ENCODE measurements at regions not wholly inside any gene's neighbourhood (a gene's known extent, or its start where the extent isn't known, plus 50 kb on each side); places are given as distances from the start of the nearest gene placed in this dataset.
"Not testable (repeated sequence)": the region's sequence is repeated elsewhere in the genome, so short reads cannot be mapped to it uniquely, and the experiment has no call there.

- DNase-seq (ENCODE audit: low spot score) = no peak
Observed at GRCh38 chr13:81041761-81042160, 700.8 kb upstream of the SPRY2 start.

GRCh38 chr13:81031996-81032395, 691.1 kb upstream of the SPRY2 start:
- no peak for DNase-seq (ENCODE audit: low spot score)

GRCh38 chr13:81025091-81025490, 684.2 kb upstream of the SPRY2 start:
- no peak for DNase-seq (ENCODE audit: low spot score)

- no peak for DNase-seq (ENCODE audit: low spot score)
Observed at GRCh38 chr13:81021284-81021840, 680.4 kb upstream of the SPRY2 start.

GRCh38 chr13:81020010-81020409, 679.1 kb upstream of the SPRY2 start:
- DNase-seq (ENCODE audit: low spot score) = no peak

- DNase-seq (ENCODE audit: low spot score) = no peak
Observed at GRCh38 chr13:81018936-81019335, 678.0 kb upstream of the SPRY2 start.

- peak; percentile 38 for DNase-seq (ENCODE audit: low spot score)
Observed at GRCh38 chr13:81017513-81018152, 676.7 kb upstream of the SPRY2 start.

- no peak for DNase-seq (ENCODE audit: low spot score)
Observed at GRCh38 chr13:81012031-81012430, 671.1 kb upstream of the SPRY2 start.

- no peak for DNase-seq (ENCODE audit: low spot score)
Observed at GRCh38 chr13:81001828-81002385, 661.0 kb upstream of the SPRY2 start.

GRCh38 chr13:80998603-80999002, 657.7 kb upstream of the SPRY2 start:
- DNase-seq (ENCODE audit: low spot score) = not testable (repeated sequence)

GRCh38 chr13:80989747-80990146, 648.8 kb upstream of the SPRY2 start:
- no peak for DNase-seq (ENCODE audit: low spot score)

- no peak for DNase-seq (ENCODE audit: low spot score)
Observed at GRCh38 chr13:80989241-80989640, 648.3 kb upstream of the SPRY2 start.

GRCh38 chr13:80988391-80989151, 647.6 kb upstream of the SPRY2 start:
- DNase-seq (ENCODE audit: low spot score) = no peak

GRCh38 chr13:80979035-80979641, 638.2 kb upstream of the SPRY2 start:
- peak; percentile 59 for DNase-seq (ENCODE audit: low spot score)

GRCh38 chr13:80977168-80977567, 636.2 kb upstream of the SPRY2 start:
- no peak for DNase-seq (ENCODE audit: low spot score)

- DNase-seq (ENCODE audit: low spot score) = no peak
Observed at GRCh38 chr13:80975903-80976302, 635.0 kb upstream of the SPRY2 start.

GRCh38 chr13:80973721-80974120, 632.8 kb upstream of the SPRY2 start:
- DNase-seq (ENCODE audit: low spot score) = no peak

- no peak for DNase-seq (ENCODE audit: low spot score)
Observed at GRCh38 chr13:80972857-80973478, 632.0 kb upstream of the SPRY2 start.

GRCh38 chr13:80965097-80965496, 624.2 kb upstream of the SPRY2 start:
- DNase-seq (ENCODE audit: low spot score) = no peak

GRCh38 chr13:80962855-80963254, 621.9 kb upstream of the SPRY2 start:
- DNase-seq (ENCODE audit: low spot score) = no peak

- no peak for DNase-seq (ENCODE audit: low spot score)
Observed at GRCh38 chr13:80962173-80962572, 621.2 kb upstream of the SPRY2 start.

GRCh38 chr13:80957019-80957655, 616.2 kb upstream of the SPRY2 start:
- no peak for DNase-seq (ENCODE audit: low spot score)
